K562 (cell line): ENCODE measurements at regions not wholly inside any gene's neighbourhood (a gene's known extent, or its start where the extent isn't known, plus 50 kb on each side); places are given as distances from the start of the nearest gene placed in this dataset.

Experiments used
- ATAC-seq: fragments of 200-7000 bp; cut with Tn5 transposase; 3 replicates; pipeline ENCODE4 v1.9.1; 2020; ENCODE audit warnings: moderate library complexity
- BruUV-seq: library from RNA; stranded (reverse); fragments of 400-500 nt; replicated peaks from 2 replicates; lab custom pipeline; 2021; lab: Mats Ljungman, UMichigan
- CTCF ChIA-PET: fragments of 300-600 bp; formaldehyde crosslinking; extraction: SDS; loops from one replicate; lab custom pipeline; 2021; ENCODE audit warnings: low intra/inter-chr PET ratio; lab: Yijun Ruan, JAX
- POLR2A ChIA-PET: fragments of 300-600, 350-650 bp; sonication (Branson Sonifier 250); formaldehyde crosslinking; extraction: SDS; loops from one replicate; lab custom pipeline; 2021; ENCODE audit warnings: antibody characterized with exemption, inconsistent platforms; lab: Yijun Ruan, JAX
- DNase-seq, 4 experiments: peaks; one replicate each; pipeline versions ENCODE4 v3.0.0 to v3.0.0-alpha.2; 2011 to 2018; ENCODE audit warnings: low spot score in 3 of 4, mixed read lengths in 3 of 4; ENCODE audit errors: extremely low read depth in 1 of 4
- FAIRE-seq: peaks from 2 replicates; lab custom pipeline; 2011; peaks lifted over from hg19 to GRCh38; lab: Jason Lieb, UNC
- H2AFZ ChIP-seq: 2 replicates; pipeline ENCODE4 v1.6.0; 2011; ENCODE audit warnings: low read depth, low read length, control low read depth, inconsistent platforms
- H3K27ac ChIP-seq: fragments of 200-600 bp; 3 replicates; pipeline ENCODE4 v1.8.0; 2011; ENCODE audit warnings: low read depth, mild to moderate bottlenecking, control low read depth, inconsistent platforms, low read length, moderate library complexity, mixed read lengths; ENCODE audit errors: extremely low read depth
- H3K27me3 ChIP-seq, 2 experiments: fragments of 300-600 bp in 1 of 2; 2 replicates in 1 of 2; 3 replicates in 1 of 2; pipeline versions ENCODE4 v1.6.0 to v1.8.0; 2011; ENCODE audit warnings: inconsistent platforms in 2 of 2, low read length in 2 of 2, mild to moderate bottlenecking in 1 of 2, mixed read lengths in 1 of 2, moderate library complexity in 1 of 2; ENCODE audit not compliant: control insufficient read depth in 2 of 2, insufficient read depth in 2 of 2
- H3K36me3 ChIP-seq: fragments of 300-600 bp; 3 replicates; pipeline ENCODE4 v1.8.0; 2011; ENCODE audit warnings: mild to moderate bottlenecking, low read length, inconsistent platforms; ENCODE audit not compliant: control insufficient read depth, insufficient read depth
- H3K4me1 ChIP-seq, 2 experiments: fragments of 200-600 bp in 1 of 2; replicated peaks in 1 of 2; 2 replicates in 1 of 2; 3 replicates in 1 of 2; pipeline versions ENCODE4 v1.5.1 to v1.8.0; 2011; ENCODE audit warnings: inconsistent platforms in 2 of 2, low read length in 2 of 2, mild to moderate bottlenecking in 1 of 2, mixed read lengths in 1 of 2, moderate library complexity in 1 of 2; ENCODE audit not compliant: control insufficient read depth in 2 of 2, insufficient read depth in 2 of 2
- H3K4me2 ChIP-seq: 2 replicates; pipeline ENCODE4 v1.6.1; 2011; ENCODE audit warnings: low read length, control low read depth, inconsistent platforms, mixed read lengths; ENCODE audit not compliant: insufficient read depth
- H3K4me3 ChIP-seq: fragments of 200-600 bp; sonication (generic), shearing (Covaris generic); 2 replicates; pipeline ENCODE4 v1.5.1; 2016; ENCODE audit warnings: control low read depth, inconsistent platforms
- H3K79me2 ChIP-seq: fragments of 200-600 bp; 3 replicates; pipeline ENCODE4 v1.8.0; 2011; ENCODE audit warnings: low read length, inconsistent platforms; ENCODE audit not compliant: control insufficient read depth, insufficient read depth
- H3K9ac ChIP-seq, 2 experiments: 2 replicates each; pipeline versions ENCODE4 v1.6.0 to v1.6.1; 2011; ENCODE audit warnings: low read depth in 2 of 2, low read length in 2 of 2, control low read depth in 1 of 2, inconsistent platforms in 1 of 2, mild to moderate bottlenecking in 1 of 2, mixed read lengths in 1 of 2; ENCODE audit not compliant: insufficient read depth in 1 of 2
- H3K9me1 ChIP-seq: one replicate; pipeline ENCODE4 v1.6.0; 2011; ENCODE audit warnings: inconsistent platforms, mild to moderate bottlenecking, low read length, moderate library complexity; ENCODE audit not compliant: control insufficient read depth, insufficient read depth
- H3K9me3 ChIP-seq: replicated peaks from 2 replicates; pipeline ENCODE4 v1.5.1; 2011; ENCODE audit warnings: low read depth, low read length, inconsistent platforms; ENCODE audit not compliant: control insufficient read depth, insufficient read depth
- H4K20me1 ChIP-seq: replicated peaks from 2 replicates; pipeline ENCODE4 v1.6.1; 2011; ENCODE audit warnings: low read length, inconsistent platforms, mixed read lengths; ENCODE audit not compliant: control insufficient read depth, insufficient read depth
- BACH1 ChIP-seq: fragments of 200-800 bp; sonication (Bioruptor generic); IDR thresholded peaks from 2 replicates; pipeline ENCODE4 v1.6.1; 2016; ENCODE audit warnings: missing genetic modification characterization, missing compliant biosample characterization
- BRF1 ChIP-seq: IDR thresholded peaks from 3 replicates; pipeline ENCODE4 v1.6.1; 2011; ENCODE audit warnings: borderline replicate concordance, mild to moderate bottlenecking; ENCODE audit not compliant: insufficient read length; ENCODE audit errors: extremely low read depth
- CREM ChIP-seq: IDR thresholded peaks from 2 replicates; pipeline ENCODE4 v1.6.1; 2014; ENCODE audit warnings: antibody characterized with exemption, low read depth
- GATAD2B ChIP-seq: fragments of 450-650 bp; IDR thresholded peaks from 2 replicates; pipeline ENCODE4 v1.6.1; 2017; ENCODE audit warnings: mild to moderate bottlenecking, borderline replicate concordance
- HCFC1 ChIP-seq: IDR thresholded peaks from 2 replicates; pipeline ENCODE4 v1.6.1; 2012; ENCODE audit warnings: low read depth, low read length, improper control_type of control experiment
- NFIX ChIP-seq: fragments of 250-450 bp; sonication (Bioruptor Pico); IDR thresholded peaks from 2 replicates; pipeline ENCODE4 v1.4.0; 2020; ENCODE audit warnings: low read depth, mild to moderate bottlenecking, moderate library complexity
- SNIP1 ChIP-seq: fragments of 450-650 bp; IDR thresholded peaks from 2 replicates; pipeline ENCODE4 v1.7.1; 2017; ENCODE audit warnings: low read depth, mild to moderate bottlenecking
- TAF7 ChIP-seq: fragments of 450-650 bp; IDR thresholded peaks from 2 replicates; pipeline ENCODE4 v1.6.1; 2016; ENCODE audit warnings: missing genetic modification characterization, missing compliant biosample characterization
- ZNF12 ChIP-seq: sonication (generic); formaldehyde crosslinking; IDR thresholded peaks from 2 replicates; pipeline ENCODE4 v1.4.0; 2020; ENCODE audit warnings: mild to moderate bottlenecking, missing genetic modification reagents
- ZNF133 ChIP-seq: fragments of 250-450 bp; sonication (Bioruptor Pico); IDR thresholded peaks from 2 replicates; pipeline ENCODE4 v1.4.0; 2020; ENCODE audit warnings: mild to moderate bottlenecking
- ZNF785 ChIP-seq: fragments of 250-450 bp; sonication (Bioruptor Pico); IDR thresholded peaks from 2 replicates; pipeline ENCODE4 v1.4.0; 2020; ENCODE audit warnings: mild to moderate bottlenecking
- WGBS: fragments of 100-300 bp; shearing (Covaris generic); methylation state at CpG from one replicate; pipeline ENCODE4 v1.1.6; 2016; ENCODE audit warnings: low coverage, mixed read lengths; ENCODE audit not compliant: insufficient coverage; ENCODE audit errors: missing lambda C conversion rate; 5-methylcytosine and 5-hydroxymethylcytosine counted together
- in situ Hi-C: fragments of 300-500 bp; cut with MboI; formaldehyde crosslinking; loops from 4 replicates; pipeline ENCODE4 v1.15.0; 2018; ENCODE audit warnings: inconsistent platforms, mixed read lengths
- intact Hi-C: fragments of 100-400 bp; cut with micrococcal nuclease; formaldehyde crosslinking; loops from 2 replicates; pipeline ENCODE4 v1.14.2; 2022
- TF ChIP-seq, protein P1 (sequence below): fragments of 450-650 bp; formaldehyde crosslinking; IDR thresholded peaks from 2 replicates; pipeline ENCODE4 v1.4.0; 2022; ENCODE audit warnings: mild to moderate bottlenecking, moderate library complexity
- TF ChIP-seq, protein P2 (sequence below): fragments of 250-450 bp; sonication (Bioruptor Pico); IDR thresholded peaks from 2 replicates; pipeline ENCODE4 v1.5.0; 2021

DNA sequence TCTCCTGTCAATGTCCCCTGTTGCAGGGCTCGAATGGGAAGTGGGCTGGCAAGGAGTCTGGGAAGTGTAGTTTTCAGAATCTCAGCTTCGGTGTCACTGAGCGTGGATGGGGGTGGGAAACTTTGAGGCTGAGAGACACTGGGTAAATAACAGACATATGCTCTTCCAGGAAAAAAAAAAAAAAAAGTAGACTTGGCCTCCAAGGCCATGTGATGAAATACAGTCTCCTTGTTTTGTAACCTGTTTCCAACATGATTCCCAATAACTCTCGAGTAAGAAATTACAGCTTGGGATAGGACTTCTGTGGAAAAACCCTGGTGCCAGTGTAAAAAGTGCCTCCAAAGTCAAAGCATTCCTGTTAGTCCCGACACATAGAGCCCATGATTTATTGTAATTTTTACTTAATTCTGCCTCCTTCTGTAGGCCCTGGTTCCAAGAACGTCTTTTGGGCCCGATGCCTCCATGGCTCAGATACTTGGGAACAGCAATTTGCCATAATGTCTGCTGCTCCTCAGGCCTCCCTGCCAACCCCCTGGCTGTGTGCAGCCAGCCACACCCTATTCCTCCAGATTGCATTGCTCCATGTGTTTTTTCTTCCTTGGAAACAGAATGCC lies 119.5 kb upstream of the TNC start:
- POLR2A ChIA-PET, result no interaction called here
- H3K36me3 ChIP-seq, result no peaks in the 10 kb centered on the region
- WGBS, result 1% methylated on average over 7 of the region's 7 CpGs

More for the DNA sequence above, 119.5 kb upstream of the TNC start:
- H2AFZ ChIP-seq, result no peak overlapping the region
- intact Hi-C loops, result no loop called here
- H3K9ac ChIP-seq, result no peak overlapping the region
- TF ChIP-seq HCFC1, result no peak
- TF ChIP-seq, protein P1, sequence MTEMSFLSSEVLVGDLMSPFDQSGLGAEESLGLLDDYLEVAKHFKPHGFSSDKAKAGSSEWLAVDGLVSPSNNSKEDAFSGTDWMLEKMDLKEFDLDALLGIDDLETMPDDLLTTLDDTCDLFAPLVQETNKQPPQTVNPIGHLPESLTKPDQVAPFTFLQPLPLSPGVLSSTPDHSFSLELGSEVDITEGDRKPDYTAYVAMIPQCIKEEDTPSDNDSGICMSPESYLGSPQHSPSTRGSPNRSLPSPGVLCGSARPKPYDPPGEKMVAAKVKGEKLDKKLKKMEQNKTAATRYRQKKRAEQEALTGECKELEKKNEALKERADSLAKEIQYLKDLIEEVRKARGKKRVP (CRISPR knock-in tag), result no peak
- TF ChIP-seq ZNF133, result no peak
- TF ChIP-seq ZNF785 (CRISPR knock-in tag), result no peak
- TF ChIP-seq NFIX (CRISPR knock-in tag), result no peak
- TF ChIP-seq BACH1 (tag), result no peak
- TF ChIP-seq TAF7 (tag), result no peak
- no peak for TF ChIP-seq SNIP1
- TF ChIP-seq, protein P2, sequence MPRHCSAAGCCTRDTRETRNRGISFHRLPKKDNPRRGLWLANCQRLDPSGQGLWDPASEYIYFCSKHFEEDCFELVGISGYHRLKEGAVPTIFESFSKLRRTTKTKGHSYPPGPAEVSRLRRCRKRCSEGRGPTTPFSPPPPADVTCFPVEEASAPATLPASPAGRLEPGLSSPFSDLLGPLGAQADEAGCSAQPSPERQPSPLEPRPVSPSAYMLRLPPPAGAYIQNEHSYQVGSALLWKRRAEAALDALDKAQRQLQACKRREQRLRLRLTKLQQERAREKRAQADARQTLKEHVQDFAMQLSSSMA (CRISPR knock-in tag), result no peak
- TF ChIP-seq GATAD2B, result no peak
- no peak for TF ChIP-seq CREM
- no peak for TF ChIP-seq BRF1
- no peak for TF ChIP-seq ZNF12
- TF ChIP-seq, all 486 proteins: peak for 0
- no peaks in the 10 kb centered on the region; the same call in 1 of the 2 replicates for H3K9me3 ChIP-seq
- H3K9me1 ChIP-seq, result no peaks in the 10 kb centered on the region
- ATAC-seq (no peak), DNase-seq (no peak), FAIRE-seq (no peak)
- in situ Hi-C loops, result no loop called here
- H3K27ac ChIP-seq, result no peak overlapping the region
- no peaks in the 10 kb centered on the region for H3K4me1 ChIP-seq
- no peaks in the 10 kb centered on the region for H4K20me1 ChIP-seq
- CTCF ChIA-PET, result no interaction called here
- no peak overlapping the region for H3K4me2 ChIP-seq
- BruUV-seq, result no TSS peak
- H3K79me2 ChIP-seq, result no peaks in the 10 kb centered on the region
- H3K4me3 ChIP-seq, result no peak overlapping the region
- no peaks in the 10 kb centered on the region for H3K27me3 ChIP-seq
